Bronchial epithelial cell (primary cell): ENCODE measurements at regions not wholly inside any gene's neighbourhood (a gene's known extent, or its start where the extent isn't known, plus 50 kb on each side); places are given as distances from the start of the nearest gene placed in this dataset.
A peak's percentile ranks its signal among the peaks of the same experiment; 100 is the strongest.

Experiments
- DNase-seq: peaks from one replicate; pipeline ENCODE4 v3.0.0-alpha.2; 2010; ENCODE audit warnings: low read depth
- FAIRE-seq: peaks from 2 replicates; lab custom pipeline; 2011; peaks lifted over from hg19 to GRCh38; lab: Jason Lieb, UNC
- H3K27me3 ChIP-seq: 2 replicates; pipeline ENCODE4 v1.5.1; 2011; ENCODE audit warnings: low read length; ENCODE audit not compliant: control insufficient read depth, insufficient read depth
- H3K36me3 ChIP-seq: 2 replicates; pipeline ENCODE4 v1.5.1; 2011; ENCODE audit warnings: low read length; ENCODE audit not compliant: control insufficient read depth, insufficient read depth
- H3K4me3 ChIP-seq: 2 replicates; pipeline ENCODE4 v1.5.1; 2011; ENCODE audit warnings: mild to moderate bottlenecking, low read depth, low read length, control low read depth
- TF ChIP-seq, protein P1 (sequence below): IDR thresholded peaks from 2 replicates; pipeline ENCODE4 v1.5.1; 2011; ENCODE audit warnings: mild to moderate bottlenecking, moderate library complexity, low read length, control low read depth, inconsistent platforms; ENCODE audit not compliant: insufficient read depth, severe bottlenecking

- Histone ChIP-seq H3K36me3 (no peaks in the 10 kb centered on the region), H3K4me3 (no peak overlapping the region), H3K27me3 (no peaks in the 10 kb centered on the region)
- TF ChIP-seq, protein P1, sequence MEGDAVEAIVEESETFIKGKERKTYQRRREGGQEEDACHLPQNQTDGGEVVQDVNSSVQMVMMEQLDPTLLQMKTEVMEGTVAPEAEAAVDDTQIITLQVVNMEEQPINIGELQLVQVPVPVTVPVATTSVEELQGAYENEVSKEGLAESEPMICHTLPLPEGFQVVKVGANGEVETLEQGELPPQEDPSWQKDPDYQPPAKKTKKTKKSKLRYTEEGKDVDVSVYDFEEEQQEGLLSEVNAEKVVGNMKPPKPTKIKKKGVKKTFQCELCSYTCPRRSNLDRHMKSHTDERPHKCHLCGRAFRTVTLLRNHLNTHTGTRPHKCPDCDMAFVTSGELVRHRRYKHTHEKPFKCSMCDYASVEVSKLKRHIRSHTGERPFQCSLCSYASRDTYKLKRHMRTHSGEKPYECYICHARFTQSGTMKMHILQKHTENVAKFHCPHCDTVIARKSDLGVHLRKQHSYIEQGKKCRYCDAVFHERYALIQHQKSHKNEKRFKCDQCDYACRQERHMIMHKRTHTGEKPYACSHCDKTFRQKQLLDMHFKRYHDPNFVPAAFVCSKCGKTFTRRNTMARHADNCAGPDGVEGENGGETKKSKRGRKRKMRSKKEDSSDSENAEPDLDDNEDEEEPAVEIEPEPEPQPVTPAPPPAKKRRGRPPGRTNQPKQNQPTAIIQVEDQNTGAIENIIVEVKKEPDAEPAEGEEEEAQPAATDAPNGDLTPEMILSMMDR: no peak
- FAIRE-seq: no peak
- peak; percentile 38 for DNase-seq
Observed at GRCh38 chr20:19885939-19886660, 128.0 kb downstream of the RIN2 start.

- Histone ChIP-seq H3K4me3 (no peak overlapping the region), H3K36me3 (no peaks in the 10 kb centered on the region), H3K27me3 (no peaks in the 10 kb centered on the region)
- FAIRE-seq: no peak
- DNase-seq: peak; percentile 33
- TF ChIP-seq, protein P1: peak; percentile 19
Observed at GRCh38 chr20:19886661-19887288, 128.7 kb downstream of the RIN2 start.

DNA sequence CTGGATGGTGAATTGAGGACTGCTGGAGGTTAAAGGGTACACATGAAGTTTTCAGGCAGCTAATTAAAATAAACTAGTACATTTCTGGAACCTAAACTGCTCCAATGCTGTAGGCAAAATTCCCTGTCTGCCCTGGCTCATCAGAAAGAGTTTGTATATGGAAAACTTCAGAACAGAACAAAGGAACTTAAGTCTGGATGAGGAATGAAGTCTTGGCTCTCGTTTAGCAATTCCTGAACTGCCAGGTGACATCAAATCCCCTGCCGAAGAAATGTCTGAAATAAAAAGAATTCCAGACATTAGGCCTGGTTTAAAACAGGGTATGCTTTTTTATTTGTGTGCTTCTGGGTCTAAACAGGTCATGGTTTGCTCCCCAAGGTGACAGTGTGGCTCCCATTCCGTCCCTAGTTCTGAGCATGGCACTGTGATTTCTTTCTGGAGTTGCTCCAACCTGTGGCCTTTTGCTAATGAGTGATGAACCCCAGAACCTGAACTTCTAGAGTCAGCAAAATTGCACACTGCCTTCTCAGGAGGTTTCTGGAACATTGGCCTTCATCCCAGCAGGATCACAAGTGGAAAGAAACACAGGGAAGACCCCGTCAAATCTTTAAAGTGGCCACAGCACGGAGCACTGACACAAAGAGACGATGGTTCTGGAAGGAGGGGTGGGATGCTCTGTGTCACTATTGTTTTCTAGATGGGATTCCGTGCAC, 129.4 kb upstream of the NAA20 start:
- H3K27me3 ChIP-seq: no peaks in the 10 kb centered on the region
- FAIRE-seq (no peak), DNase-seq (no peak)
- no peaks in the 10 kb centered on the region for H3K36me3 ChIP-seq
- no peak overlapping the region for H3K4me3 ChIP-seq
- TF ChIP-seq, protein P1: no peak

DNA sequence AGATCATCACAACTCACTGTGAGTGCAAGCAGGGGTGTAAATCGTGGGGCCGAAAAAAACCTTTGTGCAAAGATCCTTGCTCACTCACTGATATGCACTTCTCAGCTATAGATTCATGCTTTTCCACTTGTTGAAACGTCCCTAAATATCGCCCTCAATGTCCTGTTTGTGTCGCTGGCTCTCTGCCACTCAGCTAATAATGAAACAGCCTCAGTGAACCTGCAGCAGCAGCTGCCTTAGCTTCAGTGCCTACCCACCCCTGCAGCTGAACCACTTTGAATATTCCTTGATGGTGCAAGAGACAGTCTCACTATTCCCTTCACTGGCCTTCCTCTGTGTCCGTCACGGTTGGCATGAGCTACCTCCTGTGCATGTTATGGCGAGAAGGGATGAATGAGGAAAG, 128.9 kb upstream of the NAA20 start:
- DNase-seq (peak; percentile 38), FAIRE-seq (no peak)
- no peaks in the 10 kb centered on the region for H3K27me3 ChIP-seq
- TF ChIP-seq, protein P1: no peak
- H3K36me3 ChIP-seq: no peaks in the 10 kb centered on the region
- no peak overlapping the region for H3K4me3 ChIP-seq

DNA sequence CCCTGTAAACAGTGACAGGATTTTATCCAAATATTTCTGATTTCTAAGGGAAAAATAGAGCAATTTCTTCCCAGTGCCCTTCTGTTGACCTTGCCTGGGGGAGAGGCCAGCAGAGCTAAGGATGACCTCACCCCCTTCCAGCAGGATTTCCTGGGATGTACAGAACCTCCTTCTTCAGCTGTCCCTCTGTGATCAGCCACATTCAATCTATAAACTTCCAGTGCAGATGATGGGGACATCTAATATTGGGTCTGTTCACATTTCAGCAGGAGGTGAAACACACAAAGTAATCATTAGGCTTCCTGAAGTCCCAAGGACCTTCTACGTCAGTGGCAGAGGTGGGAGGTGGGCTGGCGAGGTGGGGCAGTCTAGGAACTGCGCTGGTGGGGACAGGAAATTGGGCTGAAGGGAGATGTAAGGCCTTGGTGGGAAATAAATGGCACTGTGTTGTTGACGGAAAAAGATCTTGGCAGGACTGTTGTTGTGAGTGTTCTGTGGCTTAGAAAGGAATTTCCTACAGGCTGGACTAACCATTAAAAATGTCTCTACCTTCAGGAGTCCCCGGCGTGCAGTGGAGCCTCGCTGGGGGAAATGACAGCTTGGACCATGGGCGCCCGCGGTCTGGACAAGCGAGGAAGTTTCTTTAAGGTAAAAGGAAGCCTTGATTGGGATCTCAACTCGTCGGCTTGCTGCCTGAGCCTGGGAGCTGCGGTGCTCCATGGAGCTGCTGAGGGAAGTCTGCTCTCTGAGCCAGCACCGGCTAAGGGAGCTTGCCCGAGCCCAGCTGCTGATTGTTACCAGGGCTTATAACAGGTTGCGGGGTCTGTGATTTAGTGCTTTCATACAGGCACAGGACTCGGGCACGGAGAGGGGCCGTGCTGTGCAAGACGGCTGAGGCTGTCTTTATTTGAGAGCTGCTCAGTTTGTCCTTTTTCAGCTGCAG, 127.9 kb upstream of the NAA20 start:
- no peaks in the 10 kb centered on the region for H3K27me3 ChIP-seq
- DNase-seq (no peak), FAIRE-seq (no peak)
- H3K36me3 ChIP-seq: no peaks in the 10 kb centered on the region
- H3K4me3 ChIP-seq: no peak overlapping the region
- TF ChIP-seq, protein P1: no peak
